ENCODE measurements at regions not wholly inside any gene's neighbourhood (a gene's known extent, or its start where the extent isn't known, plus 50 kb on each side); places are given as distances from the start of the nearest gene placed in this dataset.

- TF ChIP-seq POLR2A (IDR thresholded peaks at IDR 0.05; ENCODE audit: extremely low read depth, insufficient read length) = no peak
- TF ChIP-seq CTCF (IDR thresholded peaks at IDR 0.05; ENCODE audit: low read depth, low read length) = no peak
- no peak for TF ChIP-seq MAX (IDR thresholded peaks at IDR 0.05; ENCODE audit: low read depth, low read length)
- TF ChIP-seq MYC (IDR thresholded peaks at IDR 0.05; ENCODE audit: low read depth, low read length) = no peak
- H3K4me3 ChIP-seq (ENCODE audit: low read depth, low read length) = no peak overlapping the region
- no peak for DNase-seq (ENCODE audit: low read depth)
Observed at GRCh38 chr9:89788434-89788833, 183.6 kb downstream of the GADD45G start.

DNA sequence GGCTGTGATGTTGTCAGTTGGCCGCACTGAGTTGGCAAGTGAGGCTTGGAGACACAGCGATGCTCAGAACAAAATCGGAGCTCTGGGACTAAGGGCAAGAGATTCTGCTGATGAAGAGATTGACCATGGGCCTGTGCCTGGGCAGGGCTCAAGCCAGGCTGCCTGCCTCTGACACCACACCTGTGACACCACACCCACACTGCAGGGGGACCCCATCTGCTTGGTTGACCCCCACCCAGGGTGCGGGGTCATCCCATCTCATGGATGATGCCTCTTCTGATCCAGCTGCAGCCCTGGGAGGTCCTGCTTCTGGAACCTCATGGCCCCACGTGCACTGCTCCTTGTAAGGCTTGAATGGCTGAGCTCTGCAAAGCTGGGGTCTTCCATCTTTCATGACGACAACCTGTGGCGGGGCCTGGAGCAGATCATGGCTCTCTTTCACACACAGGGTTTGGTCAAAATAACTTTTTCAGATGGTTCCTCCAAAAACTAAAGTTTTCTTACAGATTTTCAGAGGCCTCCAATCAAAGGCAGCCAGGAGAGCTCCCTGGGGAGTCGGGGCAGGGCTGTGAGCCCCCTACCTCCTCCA lies 185.2 kb downstream of the GADD45G start:
- TF ChIP-seq CTCF (IDR thresholded peaks at IDR 0.05; ENCODE audit: low read depth, low read length) = no peak
- TF ChIP-seq POLR2A (IDR thresholded peaks at IDR 0.05; ENCODE audit: extremely low read depth, insufficient read length) = no peak
- TF ChIP-seq MAX (IDR thresholded peaks at IDR 0.05; ENCODE audit: low read depth, low read length) = no peak
- TF ChIP-seq MYC (IDR thresholded peaks at IDR 0.05; ENCODE audit: low read depth, low read length) = no peak
- no peak for DNase-seq (ENCODE audit: low read depth)

DNA sequence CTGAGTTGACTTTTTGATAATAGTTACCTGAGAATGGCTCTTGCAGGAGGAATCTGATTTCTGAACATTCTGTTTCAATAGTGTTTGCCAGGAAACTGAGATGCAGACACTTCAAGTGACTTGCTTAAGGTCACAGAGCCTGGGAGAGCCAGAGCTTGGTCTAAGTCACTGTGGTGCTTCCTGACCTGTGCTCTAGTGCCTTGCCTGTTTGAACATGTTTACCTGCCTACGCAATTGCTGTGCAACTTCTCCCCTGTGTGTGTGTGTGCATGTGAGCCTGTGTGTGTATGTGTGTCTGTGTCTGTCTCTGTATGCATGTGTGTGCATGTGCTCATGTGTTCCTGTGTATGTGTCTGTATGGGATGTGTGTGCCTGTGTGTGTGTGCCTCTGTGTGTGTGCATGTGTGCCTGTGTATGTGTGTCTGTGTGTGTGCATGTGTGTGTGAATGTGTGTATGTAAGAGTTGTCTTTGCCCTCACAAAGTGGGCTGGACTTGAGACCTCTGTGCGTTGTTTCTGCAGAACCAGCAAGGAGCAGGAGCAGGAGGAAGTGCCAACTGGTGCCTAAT lies 185.8 kb downstream of the GADD45G start:
- DNase-seq (ENCODE audit: low read depth) = no peak

More for the DNA sequence above, 185.2 kb downstream of the GADD45G start:
- no peak overlapping the region for H3K4me3 ChIP-seq (ENCODE audit: low read depth, low read length)

DNA sequence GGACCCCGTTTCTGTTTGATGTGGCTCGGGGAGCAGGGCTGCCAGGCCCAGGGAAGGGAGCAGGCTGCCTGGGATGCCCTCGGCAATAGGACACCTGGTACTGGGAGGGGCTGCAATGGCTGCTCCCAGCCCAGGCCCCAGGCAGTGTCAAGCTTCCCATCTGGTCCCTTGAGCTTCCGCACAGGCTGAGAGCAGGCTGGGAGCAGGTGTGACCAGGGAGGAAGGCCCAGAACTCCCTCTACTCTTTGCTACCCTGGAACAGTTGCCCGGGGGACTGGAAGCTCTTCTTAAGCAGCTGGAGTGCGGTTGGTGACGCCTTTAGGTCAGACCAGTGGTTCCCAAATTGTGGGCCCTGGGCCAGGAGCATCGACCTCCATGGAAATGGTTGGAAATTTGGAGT lies 186.9 kb downstream of the GADD45G start:
- DNase-seq (ENCODE audit: low read depth) = no peak
- no peak overlapping the region for H3K4me3 ChIP-seq (ENCODE audit: low read depth, low read length)
- TF ChIP-seq POLR2A (IDR thresholded peaks at IDR 0.05; ENCODE audit: extremely low read depth, insufficient read length) = no peak
- TF ChIP-seq MAX (IDR thresholded peaks at IDR 0.05; ENCODE audit: low read depth, low read length) = no peak
- no peak for TF ChIP-seq MYC (IDR thresholded peaks at IDR 0.05; ENCODE audit: low read depth, low read length)
- TF ChIP-seq CTCF (IDR thresholded peaks at IDR 0.05; ENCODE audit: low read depth, low read length) = no peak

More for the DNA sequence above, 185.8 kb downstream of the GADD45G start:
- no peak overlapping the region for H3K4me3 ChIP-seq (ENCODE audit: low read depth, low read length)
- TF ChIP-seq MYC (IDR thresholded peaks at IDR 0.05; ENCODE audit: low read depth, low read length) = no peak
- TF ChIP-seq MAX (IDR thresholded peaks at IDR 0.05; ENCODE audit: low read depth, low read length) = no peak
- no peak for TF ChIP-seq CTCF (IDR thresholded peaks at IDR 0.05; ENCODE audit: low read depth, low read length)
- no peak for TF ChIP-seq POLR2A (IDR thresholded peaks at IDR 0.05; ENCODE audit: extremely low read depth, insufficient read length)

- TF ChIP-seq CTCF (IDR thresholded peaks at IDR 0.05; ENCODE audit: low read depth, low read length) (no peak), MYC (IDR thresholded peaks at IDR 0.05; ENCODE audit: low read depth, low read length) (no peak), MAX (IDR thresholded peaks at IDR 0.05; ENCODE audit: low read depth, low read length) (no peak), POLR2A (IDR thresholded peaks at IDR 0.05; ENCODE audit: extremely low read depth, insufficient read length) (no peak)
- DNase-seq (ENCODE audit: low read depth) = no peak
- H3K4me3 ChIP-seq (ENCODE audit: low read depth, low read length) = no peak overlapping the region
Observed at GRCh38 chr9:89792189-89793123, 187.6 kb downstream of the GADD45G start.
